ENCODE measurements at regions not wholly inside any gene's neighbourhood (a gene's known extent, or its start where the extent isn't known, plus 50 kb on each side); places are given as distances from the start of the nearest gene placed in this dataset.
A peak's percentile ranks its signal among the peaks of the same experiment; 100 is the strongest.

GRCh38 chr5:116361979-116362577 is 212.5 kb downstream of the SEMA6A start:
- H3K9me3 ChIP-seq: no peaks in the 10 kb centered on the region
- no peak for TF ChIP-seq CTCF (IDR thresholded peaks at IDR 0.05)
- no peak overlapping the region for H3K27ac ChIP-seq
- no peaks in the 10 kb centered on the region for H3K36me3 ChIP-seq
- H3K4me3 ChIP-seq: peak overlapping the region; percentile 39 to 45
- no peaks in the 10 kb centered on the region for H3K27me3 ChIP-seq
- intact Hi-C loops (cut with DNase I; ENCODE audit: low total_unique reads): no loop called here
- peaks cover 0 to 25% (median 13%) of the 10 kb centered on the region in 4 donors for H3K4me1 ChIP-seq
- DNase-seq: no peak

- peak overlapping the region in 1 of 2 donors; percentile 2 for H3K27ac ChIP-seq
- H3K36me3 ChIP-seq: no peaks in the 10 kb centered on the region
- no peaks in the 10 kb centered on the region for H3K9me3 ChIP-seq
- DNase-seq: no peak
- intact Hi-C loops (cut with DNase I; ENCODE audit: low total_unique reads): no loop called here
- peaks cover 0 to 25% (median 13%) of the 10 kb centered on the region in 4 donors for H3K4me1 ChIP-seq
- H3K4me3 ChIP-seq: peak overlapping the region; percentile 39 to 45
- H3K27me3 ChIP-seq: no peaks in the 10 kb centered on the region
- no peak for TF ChIP-seq CTCF (IDR thresholded peaks at IDR 0.05)
These were observed 213.3 kb downstream of the SEMA6A start for GRCh38 chr5:116361171-116361967.

- intact Hi-C loops (cut with DNase I; ENCODE audit: low total_unique reads): no loop called here
- Histone ChIP-seq H3K36me3 (no peaks in the 10 kb centered on the region), H3K4me3 (no peak overlapping the region), H3K9me3 (no peaks in the 10 kb centered on the region), H3K27ac (no peak overlapping the region), H3K4me1 (peaks cover 0 to 25% (median 13%) of the 10 kb centered on the region in 4 donors), H3K27me3 (no peaks in the 10 kb centered on the region)
- TF ChIP-seq CTCF (IDR thresholded peaks at IDR 0.05): no peak
- no peak for DNase-seq
These were observed 214.4 kb downstream of the SEMA6A start for GRCh38 chr5:116360008-116360853.

- intact Hi-C loops (cut with DNase I; ENCODE audit: low total_unique reads): no loop called here
- DNase-seq: peak in 1 of 2 donors; percentile 45
- Histone ChIP-seq H3K4me1 (peaks cover 0 to 25% (median 13%) of the 10 kb centered on the region in 4 donors), H3K36me3 (no peaks in the 10 kb centered on the region), H3K27ac (no peak overlapping the region), H3K4me3 (no peak overlapping the region), H3K9me3 (no peaks in the 10 kb centered on the region), H3K27me3 (no peaks in the 10 kb centered on the region)
- no peak for TF ChIP-seq CTCF (IDR thresholded peaks at IDR 0.05)
These were observed 215.0 kb downstream of the SEMA6A start for GRCh38 chr5:116359592-116359991.

GRCh38 chr5:116358911-116359418 is 215.7 kb downstream of the SEMA6A start:
- no peak overlapping the region for H3K4me3 ChIP-seq
- H3K9me3 ChIP-seq: peaks cover 0 to 3% (median 0%) of the 10 kb centered on the region in 3 donors
- no peak for DNase-seq
- intact Hi-C loops (cut with DNase I; ENCODE audit: low total_unique reads): no loop called here
- H3K36me3 ChIP-seq: peaks cover 0 to 3% (median 0%) of the 10 kb centered on the region in 3 donors
- no peaks in the 10 kb centered on the region for H3K27me3 ChIP-seq
- TF ChIP-seq CTCF (IDR thresholded peaks at IDR 0.05): no peak
- H3K27ac ChIP-seq: no peak overlapping the region
- H3K4me1 ChIP-seq: peaks cover 0 to 25% (median 13%) of the 10 kb centered on the region in 4 donors
